ENCODE measurements at regions not wholly inside any gene's neighbourhood (a gene's known extent, or its start where the extent isn't known, plus 50 kb on each side); places are given as distances from the start of the nearest gene placed in this dataset.
"Not testable (repeated sequence)": the region's sequence is repeated elsewhere in the genome, so short reads cannot be mapped to it uniquely, and the experiment has no call there.

GRCh38 chr1:172845371-172845770, 186.5 kb downstream of the FASLG start:
- Mint-ChIP-seq H3K36me3 (ENCODE audit: low read depth) (no peaks in the 10 kb centered on the region), H3K27me3 (peaks cover 2% of the 10 kb centered on the region), H3K27ac (no peak overlapping the region), H3K4me3 (no peak overlapping the region), H3K4me1 (peaks cover 3% of the 10 kb centered on the region), H3K9me3 (no peaks in the 10 kb centered on the region)
- no peak for DNase-seq
- peak; percentile 34 for ATAC-seq (ENCODE audit: low read depth)
- intact Hi-C loops (cut with micrococcal nuclease): no loop called here
- ChIA-PET CTCF (no interaction called here), POLR2A (interaction anchor here (1.0 kb wide), 1 partner anchor 27 kb away, joined by 4 read pairs; no protein-coding TSS in a partner anchor)
- TF ChIP-seq, protein P1, sequence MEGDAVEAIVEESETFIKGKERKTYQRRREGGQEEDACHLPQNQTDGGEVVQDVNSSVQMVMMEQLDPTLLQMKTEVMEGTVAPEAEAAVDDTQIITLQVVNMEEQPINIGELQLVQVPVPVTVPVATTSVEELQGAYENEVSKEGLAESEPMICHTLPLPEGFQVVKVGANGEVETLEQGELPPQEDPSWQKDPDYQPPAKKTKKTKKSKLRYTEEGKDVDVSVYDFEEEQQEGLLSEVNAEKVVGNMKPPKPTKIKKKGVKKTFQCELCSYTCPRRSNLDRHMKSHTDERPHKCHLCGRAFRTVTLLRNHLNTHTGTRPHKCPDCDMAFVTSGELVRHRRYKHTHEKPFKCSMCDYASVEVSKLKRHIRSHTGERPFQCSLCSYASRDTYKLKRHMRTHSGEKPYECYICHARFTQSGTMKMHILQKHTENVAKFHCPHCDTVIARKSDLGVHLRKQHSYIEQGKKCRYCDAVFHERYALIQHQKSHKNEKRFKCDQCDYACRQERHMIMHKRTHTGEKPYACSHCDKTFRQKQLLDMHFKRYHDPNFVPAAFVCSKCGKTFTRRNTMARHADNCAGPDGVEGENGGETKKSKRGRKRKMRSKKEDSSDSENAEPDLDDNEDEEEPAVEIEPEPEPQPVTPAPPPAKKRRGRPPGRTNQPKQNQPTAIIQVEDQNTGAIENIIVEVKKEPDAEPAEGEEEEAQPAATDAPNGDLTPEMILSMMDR (IDR thresholded peaks at IDR 0.05): no peak

DNA sequence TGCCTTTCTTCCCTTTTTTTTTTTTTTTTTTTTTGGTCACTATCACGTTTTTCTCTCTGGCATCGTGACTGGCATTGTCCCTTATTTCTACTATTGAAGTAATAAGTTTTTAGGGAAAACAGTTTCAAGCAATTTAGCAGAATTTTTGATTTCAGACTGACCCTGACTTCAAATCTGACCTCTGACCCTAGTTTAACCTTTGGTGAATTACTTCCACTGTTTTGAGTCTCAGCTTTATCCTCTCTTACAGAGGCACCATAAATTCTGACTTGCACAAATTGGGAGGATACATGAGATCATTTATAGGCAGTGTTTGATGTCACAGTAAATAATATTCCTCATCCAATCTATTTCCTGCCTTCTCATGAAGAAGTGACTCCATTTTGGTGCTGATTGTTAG, 187.0 kb downstream of the FASLG start:
- DNase-seq (no peak), ATAC-seq (ENCODE audit: low read depth) (no peak)
- H3K4me1 Mint-ChIP-seq: peaks cover 3% of the 10 kb centered on the region
- H3K36me3 Mint-ChIP-seq (ENCODE audit: low read depth): no peaks in the 10 kb centered on the region
- peaks cover 2% of the 10 kb centered on the region for H3K27me3 Mint-ChIP-seq
- ChIA-PET CTCF (no interaction called here), POLR2A (interaction anchor here (1.0 kb wide), 1 partner anchor 27 kb away, joined by 4 read pairs; no protein-coding TSS in a partner anchor)
- TF ChIP-seq, protein P1 (IDR thresholded peaks at IDR 0.05): no peak
- H3K9me3 Mint-ChIP-seq: no peaks in the 10 kb centered on the region
- intact Hi-C loops (cut with micrococcal nuclease): no loop called here
- no peak overlapping the region for H3K4me3 Mint-ChIP-seq
- H3K27ac Mint-ChIP-seq: no peak overlapping the region

GRCh38 chr1:172847814-172848213, 188.9 kb downstream of the FASLG start:
- H3K4me3 Mint-ChIP-seq; H3K4me1 Mint-ChIP-seq; H3K36me3 Mint-ChIP-seq (ENCODE audit: low read depth); H3K9me3 Mint-ChIP-seq; intact Hi-C loops (cut with micrococcal nuclease); CTCF ChIA-PET; ATAC-seq (ENCODE audit: low read depth); POLR2A ChIA-PET; H3K27ac Mint-ChIP-seq; H3K27me3 Mint-ChIP-seq; DNase-seq: not testable (repeated sequence)

DNA sequence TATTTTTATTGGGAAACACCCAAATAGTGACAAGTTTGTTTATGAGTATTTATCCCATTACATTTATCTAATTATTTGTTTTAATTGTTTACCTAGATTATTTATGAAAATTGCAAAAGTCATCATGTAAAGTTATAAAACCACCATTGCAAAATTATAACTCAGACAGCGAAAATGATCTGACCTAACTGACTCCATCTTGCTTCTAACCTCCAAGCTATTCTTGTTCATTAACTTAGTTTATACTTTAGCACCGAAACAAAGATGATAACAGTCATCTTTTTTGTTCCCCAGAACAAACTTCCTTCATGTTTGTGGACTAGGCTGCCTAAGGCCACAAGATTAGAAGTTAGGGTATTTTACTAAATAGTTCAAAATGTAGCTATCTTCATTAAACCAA, 190.8 kb downstream of the FASLG start:
- POLR2A ChIA-PET: no interaction called here
- H3K36me3 Mint-ChIP-seq (ENCODE audit: low read depth): no peaks in the 10 kb centered on the region
- H3K4me3 Mint-ChIP-seq: no peak overlapping the region
- H3K4me1 Mint-ChIP-seq: peaks cover 3% of the 10 kb centered on the region
- H3K27ac Mint-ChIP-seq: no peak overlapping the region
- no peaks in the 10 kb centered on the region for H3K9me3 Mint-ChIP-seq
- no peak for DNase-seq
- CTCF ChIA-PET: no interaction called here
- TF ChIP-seq, protein P1 (IDR thresholded peaks at IDR 0.05): no peak
- no peaks in the 10 kb centered on the region for H3K27me3 Mint-ChIP-seq
- no peak for ATAC-seq (ENCODE audit: low read depth)
- intact Hi-C loops (cut with micrococcal nuclease): no loop called here

- Mint-ChIP-seq H3K4me1 (no peaks in the 10 kb centered on the region), H3K9me3 (no peaks in the 10 kb centered on the region), H3K4me3 (no peak overlapping the region), H3K36me3 (ENCODE audit: low read depth) (no peaks in the 10 kb centered on the region), H3K27ac (no peak overlapping the region), H3K27me3 (no peaks in the 10 kb centered on the region)
- TF ChIP-seq, protein P1 (IDR thresholded peaks at IDR 0.05): no peak
- CTCF ChIA-PET: no interaction called here
- intact Hi-C loops (cut with micrococcal nuclease): no loop called here
- POLR2A ChIA-PET: no interaction called here
- DNase-seq: no peak
- no peak for ATAC-seq (ENCODE audit: low read depth)
These were observed 192.2 kb downstream of the FASLG start for GRCh38 chr1:172851077-172851476.

GRCh38 chr1:172851856-172852255, 193.0 kb downstream of the FASLG start:
- no peaks in the 10 kb centered on the region for H3K9me3 Mint-ChIP-seq
- ChIA-PET POLR2A (no interaction called here), CTCF (no interaction called here)
- no peak overlapping the region for H3K4me3 Mint-ChIP-seq
- TF ChIP-seq, protein P1 (IDR thresholded peaks at IDR 0.05): no peak
- ATAC-seq (ENCODE audit: low read depth): no peak
- H3K4me1 Mint-ChIP-seq: no peaks in the 10 kb centered on the region
- H3K27ac Mint-ChIP-seq: no peak overlapping the region
- intact Hi-C loops (cut with micrococcal nuclease): no loop called here
- no peaks in the 10 kb centered on the region for H3K27me3 Mint-ChIP-seq
- no peak for DNase-seq
- H3K36me3 Mint-ChIP-seq (ENCODE audit: low read depth): no peaks in the 10 kb centered on the region

GRCh38 chr1:172855983-172856382, 194.8 kb downstream of the TNFSF18 start:
- POLR2A ChIA-PET; DNase-seq; H3K36me3 Mint-ChIP-seq (ENCODE audit: low read depth); H3K27ac Mint-ChIP-seq; H3K4me1 Mint-ChIP-seq; H3K4me3 Mint-ChIP-seq; CTCF ChIA-PET; intact Hi-C loops (cut with micrococcal nuclease); H3K27me3 Mint-ChIP-seq; H3K9me3 Mint-ChIP-seq; ATAC-seq (ENCODE audit: low read depth): not testable (repeated sequence)

Data from activated B cell treated with CpG ODN at 0.5 μM for 24 hours (primary cell).